ENCODE measurements at regions not wholly inside any gene's neighbourhood (a gene's known extent, or its start where the extent isn't known, plus 50 kb on each side); places are given as distances from the start of the nearest gene placed in this dataset.

DNA sequence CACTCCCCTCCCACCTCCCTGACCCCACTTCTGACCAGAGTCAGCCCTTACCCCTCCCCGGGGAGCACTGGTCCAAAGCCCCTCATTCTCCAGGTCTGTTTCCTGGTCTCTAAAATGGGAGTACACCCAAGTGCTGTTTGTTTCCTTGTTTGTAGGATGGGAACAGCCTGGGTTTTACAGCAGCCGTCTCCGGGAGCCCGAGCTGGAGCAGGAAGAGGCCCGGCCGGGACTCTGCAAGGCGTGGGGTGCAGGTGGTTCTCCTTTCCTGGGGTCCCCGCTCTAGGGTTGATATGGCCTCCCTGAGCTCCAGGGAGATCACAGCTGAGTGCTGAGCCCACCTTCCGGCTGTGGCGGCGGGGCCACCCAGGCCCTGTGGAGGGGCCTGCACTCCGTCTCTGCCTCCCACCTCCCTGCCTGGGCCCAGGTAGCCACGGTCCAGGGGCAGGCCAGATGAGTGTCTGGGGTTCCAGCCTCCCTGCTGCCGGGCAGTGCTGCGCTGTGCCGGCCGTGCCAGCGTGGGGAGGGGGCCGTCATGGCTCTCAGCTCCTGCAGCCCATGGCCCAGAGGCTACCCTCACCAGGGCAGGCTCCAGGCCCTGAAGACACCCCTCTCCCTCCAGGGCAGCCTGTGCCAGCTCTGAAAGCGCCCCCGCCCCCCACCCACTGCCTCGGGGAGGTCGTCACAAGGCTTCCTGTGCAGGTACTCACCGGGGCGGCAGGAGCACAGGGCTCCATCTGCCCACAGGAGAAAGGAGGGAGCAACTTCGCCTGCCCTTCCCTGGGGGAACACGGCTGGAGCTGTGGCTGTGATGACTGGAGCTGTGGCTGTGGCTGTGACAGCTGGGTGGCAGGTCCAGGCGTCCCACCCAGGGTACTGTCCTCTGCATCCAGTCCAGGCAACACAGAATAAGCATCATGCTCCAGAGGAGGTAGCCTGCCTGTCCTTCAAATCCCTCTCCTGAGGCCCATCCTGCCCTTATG is 98.8 kb downstream of the ADRA2C start:
- TF ChIP-seq, protein P1, sequence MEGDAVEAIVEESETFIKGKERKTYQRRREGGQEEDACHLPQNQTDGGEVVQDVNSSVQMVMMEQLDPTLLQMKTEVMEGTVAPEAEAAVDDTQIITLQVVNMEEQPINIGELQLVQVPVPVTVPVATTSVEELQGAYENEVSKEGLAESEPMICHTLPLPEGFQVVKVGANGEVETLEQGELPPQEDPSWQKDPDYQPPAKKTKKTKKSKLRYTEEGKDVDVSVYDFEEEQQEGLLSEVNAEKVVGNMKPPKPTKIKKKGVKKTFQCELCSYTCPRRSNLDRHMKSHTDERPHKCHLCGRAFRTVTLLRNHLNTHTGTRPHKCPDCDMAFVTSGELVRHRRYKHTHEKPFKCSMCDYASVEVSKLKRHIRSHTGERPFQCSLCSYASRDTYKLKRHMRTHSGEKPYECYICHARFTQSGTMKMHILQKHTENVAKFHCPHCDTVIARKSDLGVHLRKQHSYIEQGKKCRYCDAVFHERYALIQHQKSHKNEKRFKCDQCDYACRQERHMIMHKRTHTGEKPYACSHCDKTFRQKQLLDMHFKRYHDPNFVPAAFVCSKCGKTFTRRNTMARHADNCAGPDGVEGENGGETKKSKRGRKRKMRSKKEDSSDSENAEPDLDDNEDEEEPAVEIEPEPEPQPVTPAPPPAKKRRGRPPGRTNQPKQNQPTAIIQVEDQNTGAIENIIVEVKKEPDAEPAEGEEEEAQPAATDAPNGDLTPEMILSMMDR (conservative IDR thresholded peaks at IDR 0.05) = no peak
- TF ChIP-seq EZH2 (IDR thresholded peaks at IDR 0.05; ENCODE audit: low read depth) = no peak

Data from PC-9 (cell line).